Trophoblast cell (in vitro differentiated cells and primary cell): ENCODE measurements at regions not wholly inside any gene's neighbourhood (a gene's known extent, or its start where the extent isn't known, plus 50 kb on each side); places are given as distances from the start of the nearest gene placed in this dataset.

Experiments used
- DNase-seq, 2 donors: peaks; one replicate each; pipeline ENCODE4 v3.0.0-alpha.2; 2016
- H2AFZ ChIP-seq: 2 replicates; pipeline ENCODE4 v1.6.1; 2013; ENCODE audit warnings: low read length, moderate library complexity, mild to moderate bottlenecking; ENCODE audit not compliant: insufficient read depth, poor library complexity
- H2AK5ac ChIP-seq: 2 replicates; pipeline ENCODE4 v1.6.1; 2013; ENCODE audit warnings: mild to moderate bottlenecking, low read length
- H2BK120ac ChIP-seq: 2 replicates; pipeline ENCODE4 v1.6.1; 2013; ENCODE audit warnings: low read length, mild to moderate bottlenecking, moderate library complexity; ENCODE audit not compliant: insufficient read depth, poor library complexity
- H2BK12ac ChIP-seq: 2 replicates; pipeline ENCODE4 v1.6.1; 2013; ENCODE audit warnings: mild to moderate bottlenecking, low read length, moderate library complexity
- H2BK5ac ChIP-seq: 2 replicates; pipeline ENCODE4 v1.6.1; 2013; ENCODE audit warnings: low read length, low read depth, moderate library complexity, mild to moderate bottlenecking; ENCODE audit not compliant: poor library complexity
- H3K14ac ChIP-seq: 2 replicates; pipeline ENCODE4 v1.6.1; 2013; ENCODE audit warnings: mild to moderate bottlenecking, low read length
- H3K18ac ChIP-seq: 2 replicates; pipeline ENCODE4 v1.6.1; 2013; ENCODE audit warnings: mild to moderate bottlenecking, low read length
- H3K23ac ChIP-seq: 2 replicates; pipeline ENCODE4 v1.6.1; 2013; ENCODE audit warnings: low read length
- H3K27ac ChIP-seq: 2 replicates; pipeline ENCODE4 v1.5.1; 2013; ENCODE audit warnings: low read depth, mild to moderate bottlenecking, inconsistent platforms, low read length, moderate library complexity
- H3K27me3 ChIP-seq: 2 replicates; pipeline ENCODE4 v1.6.1; 2013; ENCODE audit warnings: inconsistent platforms, mild to moderate bottlenecking, low read length, moderate library complexity; ENCODE audit not compliant: insufficient read depth
- H3K36me3 ChIP-seq, 2 experiments: 1 replicate in 1 of 2; 2 replicates in 1 of 2; pipeline ENCODE4 v1.6.1; 2013; ENCODE audit warnings: low read length in 2 of 2, mild to moderate bottlenecking in 2 of 2, moderate library complexity in 1 of 2; ENCODE audit not compliant: insufficient read depth in 2 of 2, control insufficient read depth in 1 of 2
- H3K4ac ChIP-seq: 2 replicates; pipeline ENCODE4 v1.6.1; 2013; ENCODE audit warnings: low read depth, mild to moderate bottlenecking, low read length, moderate library complexity
- H3K4me1 ChIP-seq, 2 experiments: 1 replicate in 1 of 2; 2 replicates in 1 of 2; pipeline ENCODE4 v1.6.1; 2013; ENCODE audit warnings: low read length in 2 of 2, mild to moderate bottlenecking in 2 of 2, moderate library complexity in 1 of 2; ENCODE audit not compliant: insufficient read depth in 2 of 2, control insufficient read depth in 1 of 2
- H3K4me2 ChIP-seq: 2 replicates; pipeline ENCODE4 v1.6.1; 2013; ENCODE audit warnings: inconsistent platforms, mild to moderate bottlenecking, low read length, moderate library complexity
- H3K4me3 ChIP-seq: 2 replicates; pipeline ENCODE4 v1.5.1; 2013; ENCODE audit warnings: mild to moderate bottlenecking, low read depth, low read length, inconsistent platforms
- H3K79me1 ChIP-seq: one replicate; pipeline ENCODE4 v1.6.1; 2013; ENCODE audit warnings: low read length
- H3K79me2 ChIP-seq: 2 replicates; pipeline ENCODE4 v1.6.1; 2013; ENCODE audit warnings: low read length, mild to moderate bottlenecking; ENCODE audit not compliant: control insufficient read depth, insufficient read depth, poor library complexity
- H3K9ac ChIP-seq: 2 replicates; pipeline ENCODE4 v1.6.1; 2013; ENCODE audit warnings: mild to moderate bottlenecking, low read length
- H3K9me3 ChIP-seq: 2 replicates; pipeline ENCODE4 v1.6.1; 2013; ENCODE audit warnings: low read depth, mild to moderate bottlenecking, control low read depth, inconsistent platforms, low read length; ENCODE audit not compliant: insufficient read depth
- H4K12ac ChIP-seq: 2 replicates; pipeline ENCODE4 v1.6.1; 2013; ENCODE audit warnings: low read depth, mild to moderate bottlenecking, low read length, moderate library complexity
- H4K8ac ChIP-seq: 2 replicates; pipeline ENCODE4 v1.6.1; 2013; ENCODE audit warnings: low read depth, mild to moderate bottlenecking, low read length, moderate library complexity
- H4K91ac ChIP-seq: one replicate; pipeline ENCODE4 v1.6.1; 2013; ENCODE audit warnings: low read depth, mild to moderate bottlenecking, low read length, moderate library complexity
- WGBS: extraction: QIAGEN DNeasy Blood & Tissue Kit; methylation state at CpG from one replicate; pipeline ENCODE4 v1.1.7; 2013; ENCODE audit warnings: missing lambda C conversion rate; ENCODE audit not compliant: insufficient read length, insufficient coverage; ENCODE audit errors: extremely low coverage; 5-methylcytosine and 5-hydroxymethylcytosine counted together

DNA sequence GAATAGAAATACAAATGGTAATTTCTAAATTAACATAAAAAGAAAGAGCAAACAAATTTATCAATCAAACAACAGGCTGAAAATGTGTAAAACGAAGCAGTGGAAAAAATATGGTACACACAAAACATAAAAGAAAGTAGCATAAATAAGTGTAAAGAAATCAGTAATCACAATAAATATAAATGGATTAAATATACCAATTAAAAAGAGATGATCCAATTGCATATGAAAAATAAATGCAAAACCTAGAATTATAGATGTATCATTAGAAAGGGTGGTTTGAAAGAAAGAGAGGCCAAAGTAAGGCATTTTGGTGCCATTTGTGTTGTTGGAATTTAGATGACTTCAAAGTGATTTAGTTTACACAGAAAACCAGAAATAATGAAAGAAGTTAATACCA is 202.2 kb downstream of the PTBP2 start:
- Histone ChIP-seq H2AK5ac (no peak overlapping the region), H3K27me3 (no peaks in the 10 kb centered on the region), H4K8ac (no peak overlapping the region)

GRCh38 chr1:96926176-96926575 is 204.6 kb downstream of the PTBP2 start:
- Histone ChIP-seq H2AFZ (no peak overlapping the region), H2BK12ac (no peak overlapping the region), H2AK5ac (no peak overlapping the region), H3K27ac (no peak overlapping the region), H3K79me2 (no peaks in the 10 kb centered on the region), H4K8ac (no peak overlapping the region), H3K23ac (no peak overlapping the region), H3K9ac (no peak overlapping the region), H3K36me3 (no peaks in the 10 kb centered on the region), H3K18ac (no peak overlapping the region), H3K9me3 (no peaks in the 10 kb centered on the region), H2BK5ac (no peak overlapping the region), H3K4me2 (no peak overlapping the region), H2BK120ac (no peak overlapping the region), H3K79me1 (no peaks in the 10 kb centered on the region), H3K4me1 (no peaks in the 10 kb centered on the region), H3K27me3 (no peaks in the 10 kb centered on the region), H3K14ac (no peak overlapping the region), H4K91ac (no peak overlapping the region), H3K4ac (no peak overlapping the region), H3K4me3 (no peak overlapping the region), H4K12ac (no peak overlapping the region)
- DNase-seq, result no peak

More for the DNA sequence above, 202.2 kb downstream of the PTBP2 start:
- Histone ChIP-seq H3K4me3 (no peak overlapping the region), H3K9ac (no peak overlapping the region), H2AFZ (no peak overlapping the region), H3K14ac (no peak overlapping the region), H4K12ac (no peak overlapping the region), H2BK5ac (no peak overlapping the region), H3K36me3 (no peaks in the 10 kb centered on the region), H3K23ac (no peak overlapping the region), H3K4me1 (no peaks in the 10 kb centered on the region), H3K27ac (no peak overlapping the region), H2BK12ac (no peak overlapping the region), H2BK120ac (no peak overlapping the region), H3K79me2 (no peaks in the 10 kb centered on the region), H3K4ac (no peak overlapping the region), H4K91ac (no peak overlapping the region), H3K4me2 (no peak overlapping the region), H3K18ac (no peak overlapping the region), H3K9me3 (no peaks in the 10 kb centered on the region), H3K79me1 (no peaks in the 10 kb centered on the region)
- no CpG with 5 or more reads among the region's 1 CpG for WGBS
- no peak for DNase-seq

DNA sequence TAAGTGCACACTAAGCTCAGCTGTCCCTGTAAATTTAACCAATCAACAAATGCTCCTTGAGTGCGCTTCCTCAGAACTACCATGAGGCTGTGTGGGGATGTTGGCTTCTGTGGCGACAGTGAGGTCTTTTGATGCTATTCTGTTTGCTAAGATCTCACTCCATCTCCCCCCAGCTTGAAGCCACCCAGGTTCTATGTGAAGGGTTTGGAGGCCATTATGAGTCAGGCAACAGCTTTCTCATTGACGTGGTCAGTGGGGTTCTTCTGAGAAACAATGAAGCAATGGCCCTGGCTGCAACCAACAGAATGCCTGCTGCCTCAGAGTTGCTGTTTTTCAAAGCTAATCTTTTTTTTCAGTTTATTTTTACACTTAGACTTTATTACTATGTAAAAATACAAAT is 205.5 kb downstream of the PTBP2 start:
- H3K23ac ChIP-seq, result no peak overlapping the region
- no peak overlapping the region for H2AK5ac ChIP-seq
- no peaks in the 10 kb centered on the region for H3K4me1 ChIP-seq
- no peak overlapping the region for H2BK120ac ChIP-seq
- no peak overlapping the region for H3K18ac ChIP-seq
- H3K14ac ChIP-seq, result no peak overlapping the region
- H3K27ac ChIP-seq, result no peak overlapping the region
- H2BK5ac ChIP-seq, result no peak overlapping the region
- no peaks in the 10 kb centered on the region for H3K79me2 ChIP-seq
- DNase-seq, result no peak
- no peak overlapping the region for H4K8ac ChIP-seq
- H4K12ac ChIP-seq, result no peak overlapping the region
- H3K9ac ChIP-seq, result no peak overlapping the region
- no peak overlapping the region for H2AFZ ChIP-seq
- no peak overlapping the region for H4K91ac ChIP-seq
- no peak overlapping the region for H2BK12ac ChIP-seq
- no peaks in the 10 kb centered on the region for H3K79me1 ChIP-seq
- no peak overlapping the region for H3K4ac ChIP-seq
- no peak overlapping the region for H3K4me2 ChIP-seq
- no CpG with 5 or more reads among the region's 3 CpGs for WGBS
- H3K4me3 ChIP-seq, result no peak overlapping the region
- no peaks in the 10 kb centered on the region for H3K9me3 ChIP-seq
- no peaks in the 10 kb centered on the region for H3K36me3 ChIP-seq
- H3K27me3 ChIP-seq, result no peaks in the 10 kb centered on the region

- Histone ChIP-seq H3K18ac (no peak overlapping the region), H3K27me3 (no peaks in the 10 kb centered on the region), H4K12ac (no peak overlapping the region), H3K79me1 (no peaks in the 10 kb centered on the region), H2BK5ac (no peak overlapping the region), H4K91ac (no peak overlapping the region), H3K4me1 (no peaks in the 10 kb centered on the region), H3K4ac (no peak overlapping the region), H3K4me2 (no peak overlapping the region), H3K27ac (no peak overlapping the region), H2BK120ac (no peak overlapping the region), H2BK12ac (no peak overlapping the region), H3K9me3 (no peaks in the 10 kb centered on the region), H4K8ac (no peak overlapping the region), H2AK5ac (no peak overlapping the region), H2AFZ (no peak overlapping the region), H3K79me2 (no peaks in the 10 kb centered on the region), H3K4me3 (no peak overlapping the region), H3K23ac (no peak overlapping the region), H3K36me3 (no peaks in the 10 kb centered on the region), H3K14ac (no peak overlapping the region), H3K9ac (no peak overlapping the region)
- DNase-seq, result no peak
Measured at GRCh38 chr1:96931136-96931535, 209.6 kb downstream of the PTBP2 start.

DNA sequence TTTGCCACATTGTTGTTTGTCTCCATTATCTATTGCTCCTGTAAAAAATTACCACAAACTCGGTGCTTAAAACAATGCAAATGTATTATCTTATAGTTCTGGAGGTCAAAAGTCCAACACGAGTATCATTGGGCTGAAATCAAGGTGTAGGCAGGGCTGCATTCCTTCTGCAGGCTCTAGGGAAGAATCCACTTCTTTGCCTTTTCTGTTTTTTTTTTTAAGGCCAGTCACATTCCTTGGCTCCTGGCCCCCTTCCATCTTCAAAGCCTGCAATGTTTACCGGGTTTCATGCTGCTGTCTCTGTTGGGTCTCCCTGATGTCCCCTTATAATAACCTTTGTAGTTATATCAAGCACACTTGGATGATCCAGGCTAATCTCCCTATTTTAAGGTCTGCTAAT is 212.7 kb downstream of the PTBP2 start:
- Histone ChIP-seq H2BK5ac (no peak overlapping the region), H3K4ac (no peak overlapping the region), H2BK12ac (no peak overlapping the region), H3K36me3 (no peaks in the 10 kb centered on the region), H3K27ac (no peak overlapping the region), H3K4me3 (no peak overlapping the region), H3K4me2 (no peak overlapping the region), H2BK120ac (no peak overlapping the region), H4K8ac (no peak overlapping the region), H3K9me3 (no peaks in the 10 kb centered on the region), H3K79me1 (no peaks in the 10 kb centered on the region), H2AK5ac (no peak overlapping the region), H3K27me3 (no peaks in the 10 kb centered on the region), H3K18ac (no peak overlapping the region), H3K23ac (no peak overlapping the region), H4K91ac (no peak overlapping the region), H3K4me1 (no peaks in the 10 kb centered on the region), H3K9ac (no peak overlapping the region), H3K14ac (no peak overlapping the region), H2AFZ (no peak overlapping the region), H4K12ac (no peak overlapping the region), H3K79me2 (no peaks in the 10 kb centered on the region)
- no peak for DNase-seq
- WGBS, result no CpG with 5 or more reads among the region's 3 CpGs
